ENCODE measurements at regions not wholly inside any gene's neighbourhood (a gene's known extent, or its start where the extent isn't known, plus 50 kb on each side); places are given as distances from the start of the nearest gene placed in this dataset.

DNA sequence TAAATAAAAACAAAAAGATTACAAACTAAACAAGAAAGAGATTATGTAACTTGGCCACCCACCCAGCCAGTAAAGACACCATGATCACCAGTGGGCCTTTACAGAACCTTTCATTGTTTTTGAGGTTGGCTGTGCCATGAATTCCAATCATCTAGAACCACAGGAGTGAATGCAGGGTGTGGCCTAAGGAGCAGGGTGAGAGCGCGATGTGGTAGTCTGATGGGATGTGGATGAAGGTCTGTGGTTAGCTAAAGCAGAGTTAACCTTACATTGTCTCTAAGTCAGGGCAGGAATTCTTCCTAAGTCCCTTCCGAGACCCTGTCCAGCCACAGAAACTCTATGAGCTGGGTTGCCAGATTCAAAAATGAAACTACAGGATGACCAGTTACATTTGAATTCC, 54.0 kb upstream of the CDKN3 start:
- TF ChIP-seq FOXM1 (IDR thresholded peaks at IDR 0.05; ENCODE audit: borderline replicate concordance, low read depth) (no peak), TAF1 (IDR thresholded peaks at IDR 0.05; ENCODE audit: low read depth) (no peak), EP300 (IDR thresholded peaks at IDR 0.05; ENCODE audit: borderline replicate concordance) (no peak), NFIC (IDR thresholded peaks at IDR 0.05) (no peak)

Data from Ishikawa (cell line).